Astrocyte of the cerebellum (primary cell): ENCODE measurements at regions not wholly inside any gene's neighbourhood (a gene's known extent, or its start where the extent isn't known, plus 50 kb on each side); places are given as distances from the start of the nearest gene placed in this dataset.
"Not testable (repeated sequence)": the region's sequence is repeated elsewhere in the genome, so short reads cannot be mapped to it uniquely, and the experiment has no call there.

Experiments
- DNase-seq: peaks from one replicate; pipeline ENCODE4 v3.0.0-alpha.2; 2011; ENCODE audit warnings: low read depth
- H3K4me3 ChIP-seq: 2 replicates; pipeline ENCODE4 v1.5.1; 2011; ENCODE audit warnings: mild to moderate bottlenecking, low read depth, low read length, moderate library complexity
- CTCF ChIP-seq: IDR thresholded peaks from 2 replicates; pipeline ENCODE4 v1.5.1; 2012; ENCODE audit warnings: low read length, low read depth, moderate library complexity, mild to moderate bottlenecking; ENCODE audit errors: missing control alignments
- in situ Hi-C: cut with HindIII; loops from 2 replicates; pipeline ENCODE4 v1.10.0; 2017; ENCODE audit warnings: low sequenced_read_pairs

GRCh38 chr16:64088838-64089237 lies 1033.0 kb downstream of the CDH11 start:
- in situ Hi-C loops, result no loop called here
- no peak overlapping the region for H3K4me3 ChIP-seq
- no peak for DNase-seq
- no peak for TF ChIP-seq CTCF

- no peak for DNase-seq
- no peak for TF ChIP-seq CTCF
- H3K4me3 ChIP-seq, result no peak overlapping the region
- in situ Hi-C loops, result no loop called here
Measured at GRCh38 chr16:64085296-64085695, 1036.6 kb downstream of the CDH11 start.

- TF ChIP-seq CTCF, result no peak
- in situ Hi-C loops, result no loop called here
- no peak for DNase-seq
- no peak overlapping the region for H3K4me3 ChIP-seq
Measured at GRCh38 chr16:64084706-64085105, 1037.2 kb downstream of the CDH11 start.

GRCh38 chr16:64083428-64084129 lies 1038.3 kb downstream of the CDH11 start:
- H3K4me3 ChIP-seq, result no peak overlapping the region
- in situ Hi-C loops, result no loop called here
- TF ChIP-seq CTCF, result no peak
- DNase-seq, result no peak

- in situ Hi-C loops, result no loop called here
- no peak for DNase-seq
Measured at GRCh38 chr16:64077242-64077641, 1044.6 kb downstream of the CDH11 start.

GRCh38 chr16:64074706-64075105 lies 1047.2 kb downstream of the CDH11 start:
- DNase-seq, result no peak
- TF ChIP-seq CTCF, result no peak
- H3K4me3 ChIP-seq, result no peak overlapping the region
- in situ Hi-C loops, result no loop called here

More at GRCh38 chr16:64077242-64077641, 1044.6 kb downstream of the CDH11 start:
- TF ChIP-seq CTCF, result no peak
- H3K4me3 ChIP-seq, result no peak overlapping the region

- in situ Hi-C loops, H3K4me3 ChIP-seq, DNase-seq: not testable (repeated sequence)
Measured at GRCh38 chr16:64072131-64072730, 1049.6 kb downstream of the CDH11 start.
